Spinal cord (tissue), 9 donors: ENCODE measurements at regions not wholly inside any gene's neighbourhood (a gene's known extent, or its start where the extent isn't known, plus 50 kb on each side); places are given as distances from the start of the nearest gene placed in this dataset.

Source experiments
- DNase-seq, 6 donors: peaks; one replicate each; pipeline versions ENCODE4 v3.0.0 to v3.0.0-alpha.2; 2013 to 2015; ENCODE audit warnings: low spot score in 6 of 6, low read depth in 4 of 6
- H3K27ac ChIP-seq: one replicate; pipeline ENCODE4 v1.5.1; 2013; ENCODE audit warnings: low read depth, low read length, control low read depth
- H3K27me3 ChIP-seq: one replicate; pipeline ENCODE4 v1.6.1; 2013; ENCODE audit warnings: low read length; ENCODE audit not compliant: control insufficient read depth, insufficient read depth
- H3K36me3 ChIP-seq: one replicate; pipeline ENCODE4 v1.6.1; 2013; ENCODE audit warnings: low read length; ENCODE audit not compliant: control insufficient read depth, insufficient read depth
- H3K4me1 ChIP-seq: one replicate; pipeline ENCODE4 v1.6.1; 2013; ENCODE audit warnings: low read length; ENCODE audit not compliant: control insufficient read depth, insufficient read depth
- H3K4me3 ChIP-seq: one replicate; pipeline ENCODE4 v1.5.1; 2013; ENCODE audit warnings: low read depth, low read length, control low read depth
- H3K9me3 ChIP-seq: one replicate; pipeline ENCODE4 v1.6.1; 2013; ENCODE audit warnings: low read length; ENCODE audit not compliant: control insufficient read depth, insufficient read depth
- WGBS: methylation state at CpG from one replicate; pipeline ENCODE4 v1.1.5; 2013; ENCODE audit warnings: missing lambda C conversion rate; ENCODE audit not compliant: insufficient coverage; 5-methylcytosine and 5-hydroxymethylcytosine counted together
- donor health status: healthy.

GRCh38 chr1:87250336-87250735, 78.3 kb upstream of the LMO4 start:
- H3K27me3 ChIP-seq = no peaks in the 10 kb centered on the region
- no peak overlapping the region for H3K27ac ChIP-seq
- H3K9me3 ChIP-seq = no peaks in the 10 kb centered on the region
- H3K36me3 ChIP-seq = no peaks in the 10 kb centered on the region
- WGBS = 89% methylated on average over 5 of the region's 5 CpGs
- H3K4me3 ChIP-seq = no peak overlapping the region
- DNase-seq = no peak
- no peaks in the 10 kb centered on the region for H3K4me1 ChIP-seq

- H3K36me3 ChIP-seq = no peaks in the 10 kb centered on the region
- H3K27me3 ChIP-seq = no peaks in the 10 kb centered on the region
- 96% methylated on average over 2 of the region's 2 CpGs for WGBS
- DNase-seq = no peak
- H3K9me3 ChIP-seq = no peaks in the 10 kb centered on the region
- H3K4me1 ChIP-seq = no peaks in the 10 kb centered on the region
- H3K27ac ChIP-seq = no peak overlapping the region
- no peak overlapping the region for H3K4me3 ChIP-seq
Measured at GRCh38 chr1:87252406-87252805, 76.3 kb upstream of the LMO4 start.

GRCh38 chr1:87262688-87263087, 66.0 kb upstream of the LMO4 start:
- Histone ChIP-seq H3K4me3 (no peak overlapping the region), H3K27ac (no peak overlapping the region), H3K36me3 (no peaks in the 10 kb centered on the region), H3K4me1 (no peaks in the 10 kb centered on the region), H3K9me3 (no peaks in the 10 kb centered on the region), H3K27me3 (no peaks in the 10 kb centered on the region)
- DNase-seq = no peak
- WGBS = no CpG with 5 or more reads among the region's 3 CpGs

GRCh38 chr1:87263281-87263680, 65.4 kb upstream of the LMO4 start:
- Histone ChIP-seq H3K27me3 (no peaks in the 10 kb centered on the region), H3K36me3 (no peaks in the 10 kb centered on the region), H3K4me1 (no peaks in the 10 kb centered on the region), H3K27ac (no peak overlapping the region), H3K9me3 (no peaks in the 10 kb centered on the region), H3K4me3 (no peak overlapping the region)
- 100% methylated on average over 1 of the region's 2 CpGs for WGBS
- no peak for DNase-seq

GRCh38 chr1:87263785-87264184, 64.9 kb upstream of the LMO4 start:
- no peak overlapping the region for H3K4me3 ChIP-seq
- H3K4me1 ChIP-seq = no peaks in the 10 kb centered on the region
- no peak overlapping the region for H3K27ac ChIP-seq
- no peaks in the 10 kb centered on the region for H3K27me3 ChIP-seq
- no peaks in the 10 kb centered on the region for H3K36me3 ChIP-seq
- no peaks in the 10 kb centered on the region for H3K9me3 ChIP-seq
- no peak for DNase-seq

- Histone ChIP-seq H3K9me3 (no peaks in the 10 kb centered on the region), H3K4me3 (no peak overlapping the region), H3K4me1 (no peaks in the 10 kb centered on the region), H3K27ac (no peak overlapping the region), H3K27me3 (no peaks in the 10 kb centered on the region), H3K36me3 (no peaks in the 10 kb centered on the region)
- DNase-seq = no peak
- no CpG with 5 or more reads among the region's 3 CpGs for WGBS
Measured at GRCh38 chr1:87264976-87265375, 63.7 kb upstream of the LMO4 start.

GRCh38 chr1:87265786-87266185, 62.9 kb upstream of the LMO4 start:
- WGBS = 97% methylated on average over 3 of the region's 3 CpGs
- no peak for DNase-seq
- Histone ChIP-seq H3K36me3 (no peaks in the 10 kb centered on the region), H3K4me1 (no peaks in the 10 kb centered on the region), H3K9me3 (no peaks in the 10 kb centered on the region), H3K27ac (no peak overlapping the region), H3K4me3 (no peak overlapping the region), H3K27me3 (no peaks in the 10 kb centered on the region)

- no peak for DNase-seq
- no peaks in the 10 kb centered on the region for H3K4me1 ChIP-seq
- no peak overlapping the region for H3K27ac ChIP-seq
- H3K4me3 ChIP-seq = no peak overlapping the region
- 60% methylated on average over 3 of the region's 3 CpGs for WGBS
- no peaks in the 10 kb centered on the region for H3K36me3 ChIP-seq
- no peaks in the 10 kb centered on the region for H3K27me3 ChIP-seq
- no peaks in the 10 kb centered on the region for H3K9me3 ChIP-seq
Measured at GRCh38 chr1:87268111-87268510, 60.6 kb upstream of the LMO4 start.

GRCh38 chr1:87269921-87270320, 58.8 kb upstream of the LMO4 start:
- WGBS = 0% methylated on average over 1 of the region's 1 CpG
- no peaks in the 10 kb centered on the region for H3K27me3 ChIP-seq
- no peak overlapping the region for H3K27ac ChIP-seq
- H3K4me3 ChIP-seq = no peak overlapping the region
- no peaks in the 10 kb centered on the region for H3K4me1 ChIP-seq
- H3K9me3 ChIP-seq = no peaks in the 10 kb centered on the region
- no peaks in the 10 kb centered on the region for H3K36me3 ChIP-seq
- DNase-seq = no peak

- peak overlapping the region; percentile 44 for H3K27ac ChIP-seq
- no CpG with 5 or more reads among the region's 1 CpG for WGBS
- no peaks in the 10 kb centered on the region for H3K36me3 ChIP-seq
- no peak overlapping the region for H3K4me3 ChIP-seq
- no peaks in the 10 kb centered on the region for H3K4me1 ChIP-seq
- H3K9me3 ChIP-seq = no peaks in the 10 kb centered on the region
- H3K27me3 ChIP-seq = no peaks in the 10 kb centered on the region
- no peak for DNase-seq
Measured at GRCh38 chr1:87273291-87273690, 55.4 kb upstream of the LMO4 start.
